ENCODE measurements at regions not wholly inside any gene's neighbourhood (a gene's known extent, or its start where the extent isn't known, plus 50 kb on each side); places are given as distances from the start of the nearest gene placed in this dataset.

- Histone ChIP-seq H3K36me3 (ENCODE audit: control insufficient read depth, insufficient read depth, low read length) (no peaks in the 10 kb centered on the region), H3K27ac (ENCODE audit: insufficient read depth, low read length, poor library complexity, severe bottlenecking) (no peak overlapping the region), H3K4me3 (ENCODE audit: insufficient read depth, low read depth, low read length, poor library complexity, severe bottlenecking) (no peak overlapping the region), H3K4me1 (ENCODE audit: control insufficient read depth, insufficient read depth, low read length, poor library complexity, severe bottlenecking) (no peaks in the 10 kb centered on the region), H3K27me3 (replicated peaks; ENCODE audit: control insufficient read depth, insufficient read depth, low read length, poor library complexity, severe bottlenecking) (no peaks in the 10 kb centered on the region), H3K9me3 (ENCODE audit: control insufficient read depth, low read length) (no peaks in the 10 kb centered on the region)
- DNase-seq: no peak
Measured at GRCh38 chr13:90084684-90085290, 1262.7 kb upstream of the MIR17HG start.

GRCh38 chr13:90089051-90089450 lies 1258.4 kb upstream of the MIR17HG start:
- Histone ChIP-seq H3K4me3 (ENCODE audit: insufficient read depth, low read depth, low read length, poor library complexity, severe bottlenecking) (no peak overlapping the region), H3K9me3 (ENCODE audit: control insufficient read depth, low read length) (no peaks in the 10 kb centered on the region), H3K4me1 (ENCODE audit: control insufficient read depth, insufficient read depth, low read length, poor library complexity, severe bottlenecking) (no peaks in the 10 kb centered on the region), H3K27me3 (replicated peaks; ENCODE audit: control insufficient read depth, insufficient read depth, low read length, poor library complexity, severe bottlenecking) (no peaks in the 10 kb centered on the region), H3K27ac (ENCODE audit: insufficient read depth, low read length, poor library complexity, severe bottlenecking) (no peak overlapping the region), H3K36me3 (ENCODE audit: control insufficient read depth, insufficient read depth, low read length) (no peaks in the 10 kb centered on the region)
- DNase-seq: no peak

- Histone ChIP-seq H3K27ac (ENCODE audit: insufficient read depth, low read length, poor library complexity, severe bottlenecking) (no peak overlapping the region), H3K36me3 (ENCODE audit: control insufficient read depth, insufficient read depth, low read length) (no peaks in the 10 kb centered on the region), H3K27me3 (replicated peaks; ENCODE audit: control insufficient read depth, insufficient read depth, low read length, poor library complexity, severe bottlenecking) (no peaks in the 10 kb centered on the region), H3K4me1 (ENCODE audit: control insufficient read depth, insufficient read depth, low read length, poor library complexity, severe bottlenecking) (no peaks in the 10 kb centered on the region), H3K4me3 (ENCODE audit: insufficient read depth, low read depth, low read length, poor library complexity, severe bottlenecking) (no peak overlapping the region), H3K9me3 (ENCODE audit: control insufficient read depth, low read length) (no peaks in the 10 kb centered on the region)
- DNase-seq: no peak
Measured at GRCh38 chr13:90091611-90092010, 1255.9 kb upstream of the MIR17HG start.

- Histone ChIP-seq H3K4me3 (ENCODE audit: insufficient read depth, low read depth, low read length, poor library complexity, severe bottlenecking) (no peak overlapping the region), H3K9me3 (ENCODE audit: control insufficient read depth, low read length) (no peaks in the 10 kb centered on the region), H3K36me3 (ENCODE audit: control insufficient read depth, insufficient read depth, low read length) (no peaks in the 10 kb centered on the region), H3K4me1 (ENCODE audit: control insufficient read depth, insufficient read depth, low read length, poor library complexity, severe bottlenecking) (no peaks in the 10 kb centered on the region), H3K27me3 (replicated peaks; ENCODE audit: control insufficient read depth, insufficient read depth, low read length, poor library complexity, severe bottlenecking) (no peaks in the 10 kb centered on the region), H3K27ac (ENCODE audit: insufficient read depth, low read length, poor library complexity, severe bottlenecking) (no peak overlapping the region)
- no peak for DNase-seq
Measured at GRCh38 chr13:90094357-90094756, 1253.1 kb upstream of the MIR17HG start.

- Histone ChIP-seq H3K36me3 (ENCODE audit: control insufficient read depth, insufficient read depth, low read length) (no peaks in the 10 kb centered on the region), H3K27ac (ENCODE audit: insufficient read depth, low read length, poor library complexity, severe bottlenecking) (no peak overlapping the region), H3K4me3 (ENCODE audit: insufficient read depth, low read depth, low read length, poor library complexity, severe bottlenecking) (no peak overlapping the region), H3K4me1 (ENCODE audit: control insufficient read depth, insufficient read depth, low read length, poor library complexity, severe bottlenecking) (no peaks in the 10 kb centered on the region), H3K27me3 (replicated peaks; ENCODE audit: control insufficient read depth, insufficient read depth, low read length, poor library complexity, severe bottlenecking) (no peaks in the 10 kb centered on the region), H3K9me3 (ENCODE audit: control insufficient read depth, low read length) (peaks cover 4% of the 10 kb centered on the region)
- DNase-seq: no peak
Measured at GRCh38 chr13:90098577-90098976, 1248.9 kb upstream of the MIR17HG start.

- no peak for DNase-seq
- Histone ChIP-seq H3K4me3 (ENCODE audit: insufficient read depth, low read depth, low read length, poor library complexity, severe bottlenecking) (no peak overlapping the region), H3K27me3 (replicated peaks; ENCODE audit: control insufficient read depth, insufficient read depth, low read length, poor library complexity, severe bottlenecking) (no peaks in the 10 kb centered on the region), H3K9me3 (ENCODE audit: control insufficient read depth, low read length) (peaks cover 4% of the 10 kb centered on the region), H3K36me3 (ENCODE audit: control insufficient read depth, insufficient read depth, low read length) (no peaks in the 10 kb centered on the region), H3K4me1 (ENCODE audit: control insufficient read depth, insufficient read depth, low read length, poor library complexity, severe bottlenecking) (no peaks in the 10 kb centered on the region), H3K27ac (ENCODE audit: insufficient read depth, low read length, poor library complexity, severe bottlenecking) (no peak overlapping the region)
Measured at GRCh38 chr13:90099847-90100246, 1247.6 kb upstream of the MIR17HG start.

GRCh38 chr13:90103099-90103784 lies 1244.2 kb upstream of the MIR17HG start:
- Histone ChIP-seq H3K36me3 (ENCODE audit: control insufficient read depth, insufficient read depth, low read length) (no peaks in the 10 kb centered on the region), H3K9me3 (ENCODE audit: control insufficient read depth, low read length) (peaks cover 4% of the 10 kb centered on the region)
- DNase-seq: no peak

GRCh38 chr13:90104764-90105163 lies 1242.7 kb upstream of the MIR17HG start:
- H3K27ac ChIP-seq (ENCODE audit: insufficient read depth, low read length, poor library complexity, severe bottlenecking): no peak overlapping the region
- no peaks in the 10 kb centered on the region for H3K36me3 ChIP-seq (ENCODE audit: control insufficient read depth, insufficient read depth, low read length)
- peaks cover 4% of the 10 kb centered on the region for H3K9me3 ChIP-seq (ENCODE audit: control insufficient read depth, low read length)
- no peaks in the 10 kb centered on the region for H3K27me3 ChIP-seq (replicated peaks; ENCODE audit: control insufficient read depth, insufficient read depth, low read length, poor library complexity, severe bottlenecking)
- H3K4me1 ChIP-seq (ENCODE audit: control insufficient read depth, insufficient read depth, low read length, poor library complexity, severe bottlenecking): no peaks in the 10 kb centered on the region
- H3K4me3 ChIP-seq (ENCODE audit: insufficient read depth, low read depth, low read length, poor library complexity, severe bottlenecking): no peak overlapping the region
- no peak for DNase-seq

More at GRCh38 chr13:90103099-90103784, 1244.2 kb upstream of the MIR17HG start:
- Histone ChIP-seq H3K27ac (ENCODE audit: insufficient read depth, low read length, poor library complexity, severe bottlenecking) (no peak overlapping the region), H3K27me3 (replicated peaks; ENCODE audit: control insufficient read depth, insufficient read depth, low read length, poor library complexity, severe bottlenecking) (no peaks in the 10 kb centered on the region), H3K4me1 (ENCODE audit: control insufficient read depth, insufficient read depth, low read length, poor library complexity, severe bottlenecking) (no peaks in the 10 kb centered on the region), H3K4me3 (ENCODE audit: insufficient read depth, low read depth, low read length, poor library complexity, severe bottlenecking) (no peak overlapping the region)

GRCh38 chr13:90105276-90105675 lies 1242.2 kb upstream of the MIR17HG start:
- Histone ChIP-seq H3K4me3 (ENCODE audit: insufficient read depth, low read depth, low read length, poor library complexity, severe bottlenecking) (no peak overlapping the region), H3K4me1 (ENCODE audit: control insufficient read depth, insufficient read depth, low read length, poor library complexity, severe bottlenecking) (no peaks in the 10 kb centered on the region), H3K36me3 (ENCODE audit: control insufficient read depth, insufficient read depth, low read length) (no peaks in the 10 kb centered on the region), H3K9me3 (ENCODE audit: control insufficient read depth, low read length) (peaks cover 4% of the 10 kb centered on the region), H3K27ac (ENCODE audit: insufficient read depth, low read length, poor library complexity, severe bottlenecking) (no peak overlapping the region), H3K27me3 (replicated peaks; ENCODE audit: control insufficient read depth, insufficient read depth, low read length, poor library complexity, severe bottlenecking) (no peaks in the 10 kb centered on the region)
- no peak for DNase-seq

GRCh38 chr13:90105849-90106496 lies 1241.5 kb upstream of the MIR17HG start:
- H3K36me3 ChIP-seq (ENCODE audit: control insufficient read depth, insufficient read depth, low read length): no peaks in the 10 kb centered on the region
- DNase-seq: no peak
- no peaks in the 10 kb centered on the region for H3K27me3 ChIP-seq (replicated peaks; ENCODE audit: control insufficient read depth, insufficient read depth, low read length, poor library complexity, severe bottlenecking)
- H3K4me3 ChIP-seq (ENCODE audit: insufficient read depth, low read depth, low read length, poor library complexity, severe bottlenecking): no peak overlapping the region
- H3K4me1 ChIP-seq (ENCODE audit: control insufficient read depth, insufficient read depth, low read length, poor library complexity, severe bottlenecking): no peaks in the 10 kb centered on the region
- no peak overlapping the region for H3K27ac ChIP-seq (ENCODE audit: insufficient read depth, low read length, poor library complexity, severe bottlenecking)
- H3K9me3 ChIP-seq (ENCODE audit: control insufficient read depth, low read length): peaks cover 2% of the 10 kb centered on the region

Measured in effector memory CD4-positive, alpha-beta T cell (primary cell).